Effector memory CD8-positive, alpha-beta T cell (primary cell): ENCODE measurements at regions not wholly inside any gene's neighbourhood (a gene's known extent, or its start where the extent isn't known, plus 50 kb on each side); places are given as distances from the start of the nearest gene placed in this dataset.

ENCODE experiments used
- ATAC-seq: fragments of 150-1000 bp; cut with Tn5 transposase; replicated peaks from 2 replicates; pipeline ENCODE4 v1.10.0; 2021; ENCODE audit warnings: mild to moderate bottlenecking, moderate library complexity
- DNase-seq, 3 experiments: peaks; one replicate each; pipeline ENCODE4 v3.0.0; 2021
- H3K27ac Mint-ChIP-seq, 2 donors: one replicate each; pipeline ENCODE4 v1.8.0; 2022; ENCODE audit warnings: mild to moderate bottlenecking in 2 of 2, mixed read lengths in 2 of 2, moderate library complexity in 2 of 2
- H3K27me3 Mint-ChIP-seq, 2 donors: one replicate each; pipeline ENCODE4 v1.8.0; 2022; ENCODE audit warnings: mixed read lengths in 2 of 2
- H3K36me3 Mint-ChIP-seq: one replicate; pipeline ENCODE4 v1.8.0; 2022; ENCODE audit warnings: mild to moderate bottlenecking, moderate library complexity, mixed read lengths; ENCODE audit not compliant: insufficient read depth
- H3K4me1 Mint-ChIP-seq, 2 donors: one replicate each; pipeline ENCODE4 v1.8.0; 2022; ENCODE audit warnings: low read depth in 2 of 2, mixed read lengths in 2 of 2
- H3K4me3 Mint-ChIP-seq, 2 donors: one replicate each; pipeline ENCODE4 v1.8.0; 2022; ENCODE audit warnings: mild to moderate bottlenecking in 2 of 2, mixed read lengths in 2 of 2, moderate library complexity in 2 of 2
- H3K9me3 Mint-ChIP-seq, 2 donors: one replicate each; pipeline ENCODE4 v1.8.0; 2022; ENCODE audit warnings: mixed read lengths in 2 of 2

GRCh38 chr22:27561286-27561904 is 240.2 kb downstream of the MN1 start:
- Mint-ChIP-seq H3K9me3 (peaks cover 0 to 3% of the 10 kb centered on the region in 2 donors), H3K4me1 (no peaks in the 10 kb centered on the region), H3K36me3 (no peaks in the 10 kb centered on the region), H3K27me3 (peaks cover 0 to 14% of the 10 kb centered on the region in 2 donors), H3K4me3 (no peak overlapping the region), H3K27ac (no peak overlapping the region)
- ATAC-seq (no peak), DNase-seq (no peak)

GRCh38 chr22:27564806-27565205 is 236.8 kb downstream of the MN1 start:
- H3K9me3 Mint-ChIP-seq = peaks cover 0 to 3% of the 10 kb centered on the region in 2 donors
- ATAC-seq = no peak
- no peak overlapping the region for H3K4me3 Mint-ChIP-seq
- peaks cover 6 to 32% of the 10 kb centered on the region in 2 donors for H3K27me3 Mint-ChIP-seq
- DNase-seq = no peak
- H3K27ac Mint-ChIP-seq = no peak overlapping the region
- no peaks in the 10 kb centered on the region for H3K36me3 Mint-ChIP-seq
- no peaks in the 10 kb centered on the region for H3K4me1 Mint-ChIP-seq

GRCh38 chr22:27566602-27567001 is 235.0 kb downstream of the MN1 start:
- ATAC-seq = no peak
- Mint-ChIP-seq H3K27ac (no peak overlapping the region), H3K4me1 (no peaks in the 10 kb centered on the region), H3K9me3 (peaks cover 0 to 3% of the 10 kb centered on the region in 2 donors), H3K4me3 (no peak overlapping the region), H3K27me3 (peaks cover 14 to 47% of the 10 kb centered on the region in 2 donors), H3K36me3 (no peaks in the 10 kb centered on the region)
- no peak for DNase-seq

GRCh38 chr22:27568265-27568664 is 233.3 kb downstream of the MN1 start:
- Mint-ChIP-seq H3K36me3 (no peaks in the 10 kb centered on the region), H3K9me3 (peaks cover 7 to 8% of the 10 kb centered on the region in 2 donors), H3K4me3 (no peak overlapping the region), H3K27me3 (peaks cover 28 to 57% of the 10 kb centered on the region in 2 donors), H3K4me1 (no peaks in the 10 kb centered on the region), H3K27ac (no peak overlapping the region)
- DNase-seq = no peak
- ATAC-seq = no peak

- H3K36me3 Mint-ChIP-seq = no peaks in the 10 kb centered on the region
- no peak overlapping the region for H3K27ac Mint-ChIP-seq
- H3K4me1 Mint-ChIP-seq = no peaks in the 10 kb centered on the region
- H3K4me3 Mint-ChIP-seq = no peak overlapping the region
- H3K27me3 Mint-ChIP-seq = peaks cover 32 to 64% of the 10 kb centered on the region in 2 donors
- DNase-seq = no peak
- peaks cover 5 to 7% of the 10 kb centered on the region in 2 donors for H3K9me3 Mint-ChIP-seq
- ATAC-seq = no peak
These were observed 229.9 kb downstream of the MN1 start for GRCh38 chr22:27571463-27572277.

GRCh38 chr22:27572278-27572666 is 229.3 kb downstream of the MN1 start:
- H3K4me3 Mint-ChIP-seq = no peak overlapping the region
- DNase-seq = no peak
- ATAC-seq = no peak

GRCh38 chr22:27573280-27574001 is 228.1 kb downstream of the MN1 start:
- H3K27me3 Mint-ChIP-seq = peaks cover 30 to 57% of the 10 kb centered on the region in 2 donors
- H3K9me3 Mint-ChIP-seq = peaks cover 5 to 7% of the 10 kb centered on the region in 2 donors
- H3K4me3 Mint-ChIP-seq = no peak overlapping the region
- no peak for ATAC-seq
- no peak for DNase-seq
- H3K27ac Mint-ChIP-seq = no peak overlapping the region
- H3K4me1 Mint-ChIP-seq = no peaks in the 10 kb centered on the region
- no peaks in the 10 kb centered on the region for H3K36me3 Mint-ChIP-seq

More at GRCh38 chr22:27572278-27572666, 229.3 kb downstream of the MN1 start:
- Mint-ChIP-seq H3K36me3 (no peaks in the 10 kb centered on the region), H3K9me3 (peaks cover 5 to 7% of the 10 kb centered on the region in 2 donors), H3K27ac (no peak overlapping the region), H3K4me1 (no peaks in the 10 kb centered on the region), H3K27me3 (peaks cover 32 to 64% of the 10 kb centered on the region in 2 donors)

GRCh38 chr22:27574002-27574366 is 227.6 kb downstream of the MN1 start:
- Mint-ChIP-seq H3K36me3 (no peaks in the 10 kb centered on the region), H3K4me3 (no peak overlapping the region), H3K27ac (no peak overlapping the region), H3K27me3 (peaks cover 26 to 53% of the 10 kb centered on the region in 2 donors), H3K4me1 (no peaks in the 10 kb centered on the region), H3K9me3 (peaks cover 5 to 7% of the 10 kb centered on the region in 2 donors)
- no peak for ATAC-seq
- no peak for DNase-seq

- DNase-seq = no peak
These were observed 226.9 kb downstream of the MN1 start for GRCh38 chr22:27574651-27575050.

GRCh38 chr22:27575348-27575747 is 226.2 kb downstream of the MN1 start:
- Mint-ChIP-seq H3K4me3 (no peak overlapping the region), H3K4me1 (no peaks in the 10 kb centered on the region), H3K27me3 (peaks cover 32 to 60% of the 10 kb centered on the region in 2 donors), H3K9me3 (peaks cover 5 to 7% of the 10 kb centered on the region in 2 donors), H3K36me3 (no peaks in the 10 kb centered on the region), H3K27ac (no peak overlapping the region)
- DNase-seq (no peak), ATAC-seq (no peak)

More at GRCh38 chr22:27574651-27575050, 226.9 kb downstream of the MN1 start:
- H3K4me1 Mint-ChIP-seq = no peaks in the 10 kb centered on the region
- H3K4me3 Mint-ChIP-seq = no peak overlapping the region
- ATAC-seq = no peak
- H3K36me3 Mint-ChIP-seq = no peaks in the 10 kb centered on the region
- peaks cover 5 to 7% of the 10 kb centered on the region in 2 donors for H3K9me3 Mint-ChIP-seq
- peaks cover 31 to 55% of the 10 kb centered on the region in 2 donors for H3K27me3 Mint-ChIP-seq
- H3K27ac Mint-ChIP-seq = no peak overlapping the region

- Mint-ChIP-seq H3K9me3 (peaks cover 5 to 7% of the 10 kb centered on the region in 2 donors), H3K4me1 (no peaks in the 10 kb centered on the region), H3K27ac (no peak overlapping the region), H3K36me3 (no peaks in the 10 kb centered on the region), H3K4me3 (no peak overlapping the region), H3K27me3 (peaks cover 30 to 60% of the 10 kb centered on the region in 2 donors)
- ATAC-seq = no peak
- DNase-seq = no peak
These were observed 225.1 kb downstream of the MN1 start for GRCh38 chr22:27576413-27576812.

- Mint-ChIP-seq H3K27me3 (peaks cover 29 to 60% of the 10 kb centered on the region in 2 donors), H3K27ac (no peak overlapping the region), H3K4me1 (no peaks in the 10 kb centered on the region), H3K36me3 (no peaks in the 10 kb centered on the region), H3K9me3 (peaks cover 4% of the 10 kb centered on the region in 2 donors), H3K4me3 (no peak overlapping the region)
- ATAC-seq (no peak), DNase-seq (no peak)
These were observed 224.6 kb downstream of the MN1 start for GRCh38 chr22:27576815-27577573.

GRCh38 chr22:27577574-27577969 is 224.0 kb downstream of the MN1 start:
- DNase-seq (no peak), ATAC-seq (no peak)
- H3K27ac Mint-ChIP-seq = no peak overlapping the region
- no peaks in the 10 kb centered on the region for H3K9me3 Mint-ChIP-seq
- peaks cover 26 to 57% of the 10 kb centered on the region in 2 donors for H3K27me3 Mint-ChIP-seq
- H3K4me3 Mint-ChIP-seq = no peak overlapping the region
- H3K36me3 Mint-ChIP-seq = no peaks in the 10 kb centered on the region
- H3K4me1 Mint-ChIP-seq = no peaks in the 10 kb centered on the region
